Ovary (tissue), 3 donors: ENCODE measurements at regions not wholly inside any gene's neighbourhood (a gene's known extent, or its start where the extent isn't known, plus 50 kb on each side); places are given as distances from the start of the nearest gene placed in this dataset.

Experiments used
- CTCF ChIP-seq, 3 donors: fragments of 450-650 bp in 2 of 3; fragments of 200-600 bp in 1 of 3; IDR thresholded peaks; one replicate each; pipeline versions ENCODE4 v1.5.1 to v1.8.0; 2016 to 2022; ENCODE audit warnings: antibody characterized with exemption in 3 of 3, mild to moderate bottlenecking in 1 of 3
- EP300 ChIP-seq: sonication (generic); formaldehyde crosslinking; IDR thresholded peaks from one replicate; pipeline ENCODE4 v1.6.1; 2017; ENCODE audit warnings: antibody characterized with exemption
- donor health status: DM: no; HTN: no; CAD: no.

GRCh38 chr11:116580799-116581198 is 192.0 kb downstream of the BUD13 start:
- TF ChIP-seq CTCF (IDR thresholded peaks at IDR 0.05) = no peak
- no peak for TF ChIP-seq EP300
